HG03025 (cell line): ENCODE measurements at regions not wholly inside any gene's neighbourhood (a gene's known extent, or its start where the extent isn't known, plus 50 kb on each side); places are given as distances from the start of the nearest gene placed in this dataset.
"Not testable (repeated sequence)": the region's sequence is repeated elsewhere in the genome, so short reads cannot be mapped to it uniquely, and the experiment has no call there.

Experiments used
- ATAC-seq: cut with Tn5 transposase; IDR thresholded peaks from one replicate; pipeline ENCODE4 v1.9.1; 2021; ENCODE audit warnings: mild to moderate bottlenecking, moderate library complexity; ENCODE audit not compliant: unreplicated experiment, low FRiP score

GRCh38 chr4:42282081-42282901 is 115.0 kb upstream of the SHISA3 start:
- peak; percentile 78 for ATAC-seq

GRCh38 chr4:42284030-42284429 is 113.3 kb upstream of the SHISA3 start:
- ATAC-seq, result no peak

- ATAC-seq, result not testable (repeated sequence)
Measured at GRCh38 chr4:42288876-42289275, 108.4 kb upstream of the SHISA3 start.

GRCh38 chr4:42292192-42292591 is 105.1 kb upstream of the SHISA3 start:
- not testable (repeated sequence) for ATAC-seq

- ATAC-seq, result no peak
Measured at GRCh38 chr4:42293967-42294813, 103.1 kb upstream of the SHISA3 start.

- ATAC-seq, result no peak
Measured at GRCh38 chr4:42296196-42296595, 101.1 kb upstream of the SHISA3 start.

- ATAC-seq, result no peak
Measured at GRCh38 chr4:42302348-42302747, 94.9 kb upstream of the SHISA3 start.

GRCh38 chr4:42306221-42307109 is 90.8 kb upstream of the SHISA3 start:
- ATAC-seq, result no peak

GRCh38 chr4:42308247-42308646 is 89.0 kb upstream of the SHISA3 start:
- no peak for ATAC-seq

- ATAC-seq, result no peak
Measured at GRCh38 chr4:42309361-42310260, 87.7 kb upstream of the SHISA3 start.

GRCh38 chr4:42310358-42310757 is 86.9 kb upstream of the SHISA3 start:
- no peak for ATAC-seq

GRCh38 chr4:42310806-42311205 is 86.5 kb upstream of the SHISA3 start:
- ATAC-seq, result no peak

- ATAC-seq, result no peak
Measured at GRCh38 chr4:42311591-42311990, 85.7 kb upstream of the SHISA3 start.

GRCh38 chr4:42313420-42313819 is 83.9 kb upstream of the SHISA3 start:
- not testable (repeated sequence) for ATAC-seq

GRCh38 chr4:42313872-42314271 is 83.4 kb upstream of the SHISA3 start:
- no peak for ATAC-seq

- no peak for ATAC-seq
Measured at GRCh38 chr4:42315231-42315630, 82.1 kb upstream of the SHISA3 start.

GRCh38 chr4:42320822-42321388 is 76.4 kb upstream of the SHISA3 start:
- ATAC-seq, result no peak

- ATAC-seq, result no peak
Measured at GRCh38 chr4:42326040-42326439, 71.2 kb upstream of the SHISA3 start.

GRCh38 chr4:42326524-42326923 is 70.8 kb upstream of the SHISA3 start:
- ATAC-seq, result no peak
